HT1080 (cell line): ENCODE measurements at regions not wholly inside any gene's neighbourhood (a gene's known extent, or its start where the extent isn't known, plus 50 kb on each side); places are given as distances from the start of the nearest gene placed in this dataset.

Source experiments
- DNase-seq: peaks from one replicate; pipeline ENCODE4 v3.0.0-alpha.2; 2015; ENCODE audit warnings: low read depth

DNA sequence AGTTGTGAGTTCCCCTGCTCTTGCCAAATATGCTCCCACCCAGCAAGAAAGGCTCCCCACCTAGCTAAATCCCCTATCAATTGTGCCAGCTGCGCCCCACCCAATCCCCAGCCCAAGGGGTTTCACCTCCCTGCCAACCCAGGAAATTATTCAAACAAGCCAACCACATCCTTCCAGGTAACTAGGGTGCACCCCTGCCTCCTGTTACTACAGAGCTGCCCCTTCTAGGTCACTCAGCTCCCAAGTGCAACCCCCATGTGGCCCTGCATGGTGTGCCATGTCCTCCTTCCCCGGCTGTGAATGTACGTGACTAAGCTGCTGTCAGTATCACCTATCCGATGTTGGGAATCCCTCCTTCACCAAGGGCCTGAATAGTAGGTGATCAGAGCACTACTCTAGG, 91.2 kb upstream of the LDAH start:
- no peak for DNase-seq

DNA sequence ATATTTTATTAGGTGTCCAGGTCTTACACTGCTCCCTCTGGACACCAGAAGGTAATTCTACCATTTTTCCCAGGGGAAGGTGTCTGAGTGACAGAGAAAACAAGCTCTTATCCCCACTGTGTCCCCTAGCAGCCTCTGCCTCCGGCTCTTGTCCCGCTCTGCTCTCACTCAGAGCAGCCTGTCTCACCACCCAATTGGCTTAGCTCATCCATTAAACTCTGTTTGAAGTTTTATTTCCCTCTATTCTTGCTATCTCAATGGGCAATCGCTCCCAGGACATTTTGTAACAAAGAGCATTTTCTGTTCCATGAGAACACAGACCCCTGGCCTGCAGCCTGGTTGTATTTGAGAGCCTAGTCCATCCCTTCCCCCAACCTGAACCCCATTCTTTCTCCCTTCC, 90.6 kb upstream of the LDAH start:
- no peak for DNase-seq

DNA sequence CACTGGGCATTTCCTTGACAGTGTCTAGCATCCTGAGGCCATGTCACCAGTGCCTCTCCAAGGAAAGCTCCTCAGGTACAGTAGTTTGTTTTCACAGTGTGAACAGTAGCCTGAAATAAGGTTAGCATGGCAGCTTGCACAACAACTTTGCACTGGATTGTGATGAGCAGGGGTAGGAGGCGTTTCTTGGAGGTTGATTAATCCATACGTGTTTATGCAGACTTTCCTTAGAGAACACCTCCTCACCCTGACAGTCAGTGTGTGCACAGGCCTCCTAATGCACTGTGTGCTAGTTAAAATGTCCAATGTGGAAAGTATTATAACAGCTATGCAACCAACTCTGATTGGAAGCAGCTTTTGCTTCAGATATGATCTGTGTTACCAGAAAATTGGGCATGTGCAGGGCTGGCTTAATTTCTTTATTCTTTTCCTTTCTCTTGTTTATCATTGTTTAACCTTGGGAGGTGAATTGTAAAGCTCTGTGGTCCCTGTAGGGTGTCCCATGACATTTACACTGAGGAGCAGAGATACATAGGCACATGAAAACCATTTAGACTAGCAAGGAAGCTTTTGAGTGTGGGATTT, 77.2 kb upstream of the LDAH start:
- DNase-seq, result no peak

DNA sequence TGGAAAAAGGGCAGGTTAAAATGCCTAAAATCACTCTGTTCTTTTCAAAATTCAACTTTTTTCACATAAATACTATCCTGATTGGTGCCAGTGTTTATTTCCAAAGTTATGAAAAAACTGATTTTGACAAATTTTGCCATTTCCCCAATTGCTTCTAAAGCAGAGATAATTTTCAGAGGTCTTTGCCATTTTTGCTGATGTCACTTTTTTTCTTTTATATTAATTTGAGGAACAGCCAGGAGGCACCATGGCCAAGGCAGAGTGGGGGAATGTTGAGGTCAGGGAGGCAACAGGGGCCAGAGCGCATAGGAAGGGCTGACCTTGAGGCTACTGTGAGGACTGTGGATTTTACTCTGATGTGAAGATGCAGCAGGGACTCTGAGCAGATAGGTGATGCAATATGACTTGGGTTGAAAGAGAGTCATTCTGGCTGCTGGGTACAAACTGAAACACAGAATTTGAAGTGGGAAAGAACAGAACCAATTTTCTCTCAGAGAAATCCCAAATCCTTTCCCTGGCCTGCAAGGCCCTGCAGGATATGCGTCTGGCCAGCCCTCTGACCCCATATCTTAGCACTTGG, 75.1 kb upstream of the LDAH start:
- no peak for DNase-seq

DNA sequence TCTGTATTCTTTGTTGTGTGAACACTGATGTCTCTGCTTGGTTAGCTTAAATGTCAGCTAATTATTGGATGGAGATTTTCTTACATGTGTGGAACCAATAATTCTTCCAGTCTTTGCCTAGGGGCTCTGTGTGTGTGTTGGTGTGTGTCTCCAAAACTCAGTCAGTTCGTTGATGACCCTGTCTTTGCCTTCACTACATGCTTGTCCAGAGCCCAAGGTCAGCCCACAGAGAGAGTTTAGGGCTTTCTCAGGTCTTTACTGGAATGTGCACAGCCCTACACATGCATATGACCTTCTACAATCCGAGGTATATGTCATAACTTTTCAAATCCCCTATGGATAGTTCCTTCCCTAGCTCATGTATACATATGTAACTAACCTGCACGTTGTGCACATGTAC, 74.1 kb upstream of the LDAH start:
- no peak for DNase-seq

DNA sequence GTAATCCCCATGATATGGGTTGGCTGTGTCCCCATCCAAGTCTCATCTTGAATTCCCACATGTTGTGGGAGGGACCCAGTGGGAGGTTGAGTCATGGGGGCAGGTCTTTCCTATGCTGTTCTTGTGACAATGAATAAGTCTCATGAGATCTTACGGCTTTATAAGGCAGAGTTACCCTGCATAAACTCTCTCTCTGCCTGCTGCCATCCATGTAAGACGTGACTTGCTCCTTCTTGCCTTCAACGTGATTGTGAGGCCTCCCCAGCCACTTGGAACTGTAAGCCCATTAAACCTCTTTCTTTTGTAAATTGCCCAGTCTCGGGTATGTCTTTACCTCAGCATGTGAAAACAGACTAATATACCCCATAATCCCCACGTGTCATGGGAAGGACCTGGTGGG, 61.9 kb upstream of the LDAH start:
- no peak for DNase-seq

DNA sequence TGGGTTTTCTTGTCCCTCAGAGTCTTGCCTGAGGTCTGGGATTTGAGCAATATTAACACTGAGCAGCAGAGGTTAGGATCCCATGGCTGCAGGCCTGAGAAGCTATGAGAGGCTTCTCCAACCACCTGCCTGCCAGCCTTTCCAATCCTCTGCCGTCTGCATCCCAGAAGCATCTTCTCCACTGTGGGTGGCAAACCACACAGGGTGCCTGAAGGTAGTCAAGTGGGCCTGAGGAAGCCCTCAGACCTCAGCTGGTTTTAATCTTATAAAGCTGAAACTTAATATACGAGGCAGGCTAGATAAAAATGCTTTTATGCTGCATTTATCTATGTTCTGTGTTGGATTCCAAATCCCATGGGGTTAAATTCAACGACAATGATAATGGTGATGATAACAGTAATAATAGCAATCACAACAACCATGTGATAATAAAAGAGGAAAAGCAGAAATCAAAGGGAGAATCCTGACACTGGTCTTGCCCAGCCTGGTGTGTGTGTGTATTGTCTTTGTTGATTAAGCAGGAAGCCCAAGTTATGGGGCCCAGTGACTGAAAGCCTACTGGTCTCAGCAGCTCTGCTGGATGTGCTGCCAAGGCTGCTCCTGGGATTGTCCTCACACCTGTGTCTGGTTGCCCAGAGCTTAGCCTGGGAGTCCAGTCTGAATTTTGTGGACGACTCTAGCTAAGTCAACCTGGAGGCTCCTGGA, 59.7 kb upstream of the LDAH start:
- no peak for DNase-seq

DNA sequence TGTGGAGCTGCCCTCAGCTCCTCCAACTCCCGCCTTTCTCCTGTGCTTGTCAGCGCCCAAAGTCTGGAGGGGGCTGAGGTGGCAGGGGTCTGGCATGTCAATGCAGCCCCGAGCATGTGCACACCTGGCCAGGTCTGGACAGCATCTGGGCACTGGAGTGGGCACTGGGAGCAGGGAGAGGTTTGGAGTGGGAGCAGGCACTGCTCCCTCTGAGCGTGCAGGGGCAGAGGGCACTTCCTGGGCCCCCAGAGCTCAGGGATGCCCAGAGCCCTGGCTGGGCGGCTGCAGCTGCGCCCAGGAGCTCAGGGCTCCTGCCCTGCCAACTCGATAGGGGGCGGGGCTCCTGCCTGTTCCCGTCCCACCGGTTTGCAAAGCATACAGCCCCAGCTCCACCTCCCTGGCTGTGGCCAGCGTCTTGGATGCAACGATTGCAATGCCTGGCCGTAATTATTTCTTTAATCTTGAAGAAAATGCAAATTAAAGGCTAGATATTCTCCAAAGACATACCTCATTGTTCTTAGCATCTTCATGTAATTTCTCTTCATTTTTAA, 57.4 kb upstream of the LDAH start:
- DNase-seq, result no peak

DNA sequence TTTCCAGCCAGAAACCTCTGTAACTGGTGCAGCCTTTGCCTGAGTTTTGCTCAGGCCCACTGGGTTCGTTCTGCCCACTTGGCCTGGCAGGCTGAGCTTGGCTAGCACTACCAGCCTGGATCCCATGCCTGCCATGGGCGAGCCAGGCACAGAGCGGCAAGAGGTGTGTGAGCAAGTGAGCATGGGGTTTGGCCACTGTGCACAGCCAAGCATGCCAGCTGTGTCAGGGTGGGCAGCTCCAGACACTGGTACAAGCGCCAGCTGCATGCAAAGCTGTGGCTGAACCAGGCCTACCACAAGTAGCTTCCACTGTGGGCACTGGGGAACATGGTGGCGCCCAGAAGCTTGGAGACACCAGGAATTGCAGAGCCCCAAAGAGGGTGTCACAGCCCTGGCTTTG, 56.3 kb upstream of the LDAH start:
- no peak for DNase-seq

DNA sequence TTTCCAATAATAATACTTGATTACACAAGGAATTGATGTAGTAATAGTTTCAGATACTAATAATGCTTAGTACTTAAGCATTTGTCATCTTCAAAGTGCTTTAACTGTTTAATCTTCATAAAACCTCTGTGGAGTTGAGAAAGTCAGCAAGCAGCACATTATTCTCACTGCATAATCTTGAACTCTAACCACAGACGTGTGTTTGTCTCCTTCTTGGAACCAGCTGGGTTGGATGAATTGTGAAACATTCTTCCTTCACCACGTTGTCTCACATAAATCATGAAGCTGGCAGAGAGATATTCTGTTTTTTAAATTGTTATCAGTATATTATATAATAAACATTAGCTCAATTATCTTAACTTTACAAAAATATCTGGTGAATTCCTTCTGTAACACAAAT, 55.1 kb upstream of the LDAH start:
- no peak for DNase-seq
